ENCODE measurements at regions not wholly inside any gene's neighbourhood (a gene's known extent, or its start where the extent isn't known, plus 50 kb on each side); places are given as distances from the start of the nearest gene placed in this dataset.
"Not testable (repeated sequence)": the region's sequence is repeated elsewhere in the genome, so short reads cannot be mapped to it uniquely, and the experiment has no call there.

DNA sequence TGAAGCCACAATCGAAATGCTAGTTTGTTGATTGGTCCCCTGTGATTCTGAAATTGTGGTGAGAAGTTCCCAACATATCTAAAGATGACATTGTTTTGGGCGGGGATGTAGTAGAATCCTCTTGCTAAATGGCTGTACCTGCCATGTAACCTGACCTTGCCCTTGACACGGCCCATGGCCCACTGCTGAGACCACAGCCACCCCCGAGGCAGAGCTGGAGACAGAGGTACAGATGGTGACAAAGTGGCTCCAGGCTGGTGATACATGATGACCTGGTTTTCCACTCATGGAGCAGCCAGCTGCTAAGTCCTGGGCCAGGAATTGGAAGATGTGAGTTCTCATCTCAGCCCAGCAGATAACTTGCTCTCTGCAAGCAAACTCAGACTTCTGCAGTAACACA is 226.5 kb downstream of the FOXD2 start:
- ChIA-PET CTCF (interaction anchor here (2.4 kb wide), 1 partner anchor 12 kb away, joined by 8 read pairs; no protein-coding TSS in a partner anchor), POLR2A (no interaction called here)
- no peak for DNase-seq (ENCODE audit: extremely low spot score)
- TF ChIP-seq, protein P1, sequence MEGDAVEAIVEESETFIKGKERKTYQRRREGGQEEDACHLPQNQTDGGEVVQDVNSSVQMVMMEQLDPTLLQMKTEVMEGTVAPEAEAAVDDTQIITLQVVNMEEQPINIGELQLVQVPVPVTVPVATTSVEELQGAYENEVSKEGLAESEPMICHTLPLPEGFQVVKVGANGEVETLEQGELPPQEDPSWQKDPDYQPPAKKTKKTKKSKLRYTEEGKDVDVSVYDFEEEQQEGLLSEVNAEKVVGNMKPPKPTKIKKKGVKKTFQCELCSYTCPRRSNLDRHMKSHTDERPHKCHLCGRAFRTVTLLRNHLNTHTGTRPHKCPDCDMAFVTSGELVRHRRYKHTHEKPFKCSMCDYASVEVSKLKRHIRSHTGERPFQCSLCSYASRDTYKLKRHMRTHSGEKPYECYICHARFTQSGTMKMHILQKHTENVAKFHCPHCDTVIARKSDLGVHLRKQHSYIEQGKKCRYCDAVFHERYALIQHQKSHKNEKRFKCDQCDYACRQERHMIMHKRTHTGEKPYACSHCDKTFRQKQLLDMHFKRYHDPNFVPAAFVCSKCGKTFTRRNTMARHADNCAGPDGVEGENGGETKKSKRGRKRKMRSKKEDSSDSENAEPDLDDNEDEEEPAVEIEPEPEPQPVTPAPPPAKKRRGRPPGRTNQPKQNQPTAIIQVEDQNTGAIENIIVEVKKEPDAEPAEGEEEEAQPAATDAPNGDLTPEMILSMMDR (IDR thresholded peaks at IDR 0.05; ENCODE audit: control extremely low read depth, extremely low read depth, low read depth, missing control alignments): no peak

DNA sequence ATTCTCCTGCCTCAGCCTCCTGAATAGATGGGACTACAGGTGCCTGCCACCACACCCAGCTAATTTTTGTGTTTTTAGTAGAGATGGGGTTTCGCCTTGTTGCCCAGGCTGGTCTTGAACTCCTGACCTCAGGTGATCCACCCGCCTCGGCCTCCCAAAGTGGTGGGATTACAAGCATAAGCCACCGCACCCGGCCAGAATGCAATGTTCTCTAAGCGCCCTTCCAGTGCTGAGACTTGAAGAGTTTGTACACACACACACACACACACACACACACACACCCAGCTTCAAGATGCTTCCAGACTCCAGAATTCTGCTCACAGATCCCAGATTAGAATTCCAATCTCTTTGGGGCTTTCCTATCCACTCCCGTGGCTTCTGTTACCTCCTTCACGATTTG is 227.1 kb downstream of the FOXD2 start:
- POLR2A ChIA-PET; CTCF ChIA-PET; DNase-seq (ENCODE audit: extremely low spot score): not testable (repeated sequence)

DNA sequence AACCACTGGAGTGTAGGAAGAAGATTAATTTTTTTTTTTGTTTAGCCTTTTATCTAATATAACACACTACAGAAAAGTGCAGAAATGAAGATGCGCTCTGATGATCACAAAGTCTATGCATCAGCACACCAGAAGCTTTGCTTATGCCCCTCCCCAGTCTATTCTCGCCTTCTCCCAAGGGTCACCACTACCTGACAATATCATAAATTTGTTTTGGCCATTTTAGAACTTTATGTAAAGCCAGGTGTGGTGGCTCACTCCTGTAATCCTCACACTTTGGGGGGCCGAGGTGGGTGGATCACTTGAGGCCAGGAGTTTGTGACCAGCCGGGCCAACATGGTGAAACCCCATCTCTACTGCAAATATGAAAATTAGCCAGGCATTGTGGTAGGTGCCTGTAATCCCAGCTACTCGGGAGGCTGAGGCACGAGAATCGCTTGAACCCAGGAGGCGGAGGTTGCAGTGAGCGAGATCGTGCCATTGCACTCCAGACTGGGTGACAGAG is 231.3 kb downstream of the FOXD2 start:
- ChIA-PET CTCF (no interaction called here), POLR2A (no interaction called here)
- TF ChIP-seq, protein P1 (IDR thresholded peaks at IDR 0.05; ENCODE audit: control extremely low read depth, extremely low read depth, low read depth, missing control alignments): no peak
- DNase-seq (ENCODE audit: extremely low spot score): no peak

DNA sequence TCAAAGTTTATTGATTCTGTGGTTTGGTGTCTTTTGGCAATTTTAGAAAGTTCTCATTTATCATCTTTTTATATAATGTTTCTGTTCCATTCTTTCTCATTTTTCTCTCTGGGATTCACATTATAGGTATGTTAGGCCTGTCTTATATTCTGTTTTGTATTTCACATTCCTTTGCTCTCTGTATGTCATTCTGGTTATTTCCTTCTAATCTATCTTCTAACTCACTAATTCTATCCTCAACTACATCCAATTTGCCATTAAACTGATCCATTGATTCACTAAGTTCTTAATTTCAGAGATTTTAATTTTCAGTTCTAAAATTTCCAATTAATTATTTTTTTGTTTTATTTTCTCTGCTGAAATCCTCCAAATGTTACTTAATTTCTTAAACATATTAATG is 234.8 kb downstream of the FOXD2 start:
- CTCF ChIA-PET: no interaction called here
- no peak for DNase-seq (ENCODE audit: extremely low spot score)
- POLR2A ChIA-PET: no interaction called here
- TF ChIP-seq, protein P1 (IDR thresholded peaks at IDR 0.05; ENCODE audit: control extremely low read depth, extremely low read depth, low read depth, missing control alignments): no peak

DNA sequence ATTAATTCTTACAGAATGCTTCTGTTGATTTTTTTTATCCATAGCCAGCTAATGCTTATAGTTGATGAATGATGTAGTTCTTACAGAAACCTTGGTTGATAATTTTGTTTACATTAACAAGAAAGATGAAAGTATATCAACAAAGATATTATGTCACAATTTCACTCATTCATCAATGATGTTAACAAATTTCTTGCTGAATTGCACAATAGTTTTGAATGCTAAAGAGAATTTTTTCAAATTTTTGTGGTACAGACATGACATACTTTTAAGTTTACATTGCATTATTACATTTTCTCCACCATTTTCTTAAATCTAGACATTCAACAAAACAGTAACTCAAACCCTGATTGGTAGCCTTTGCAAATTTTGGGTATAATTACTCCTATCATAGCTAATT is 236.3 kb downstream of the FOXD2 start:
- ChIA-PET CTCF (no interaction called here), POLR2A (no interaction called here)
- TF ChIP-seq, protein P1 (IDR thresholded peaks at IDR 0.05; ENCODE audit: control extremely low read depth, extremely low read depth, low read depth, missing control alignments): no peak
- no peak for DNase-seq (ENCODE audit: extremely low spot score)

DNA sequence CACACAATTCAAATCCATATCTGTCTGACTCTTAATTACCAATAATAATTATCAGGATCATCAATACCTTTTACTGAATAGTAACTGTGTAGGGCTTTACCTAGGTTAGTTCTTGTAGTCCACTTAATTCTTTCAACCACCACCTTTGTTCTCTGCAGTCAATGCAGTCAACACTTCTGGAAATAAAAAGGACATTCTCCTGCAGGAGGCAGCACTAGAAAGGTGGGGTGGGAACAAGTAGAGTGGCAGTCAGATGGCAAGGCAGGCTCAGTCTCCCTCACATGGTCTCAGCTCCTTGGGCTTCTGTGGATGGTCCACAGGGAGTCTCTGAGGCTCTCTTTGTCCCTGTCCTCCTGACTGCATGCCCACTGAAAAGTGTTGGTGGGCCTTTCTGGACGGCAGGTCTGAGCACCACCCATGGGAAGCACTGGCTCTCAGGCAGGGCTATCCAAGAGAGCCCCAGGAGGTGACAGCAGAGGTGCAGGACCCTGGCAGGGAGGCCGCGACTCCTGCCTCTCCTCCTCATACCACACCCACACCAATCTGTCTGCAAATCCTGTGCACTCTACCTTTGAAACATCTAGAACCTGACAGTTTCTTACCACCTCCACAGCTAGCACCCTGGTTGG is 237.3 kb downstream of the FOXD2 start:
- no peak for DNase-seq (ENCODE audit: extremely low spot score)
- TF ChIP-seq, protein P1 (IDR thresholded peaks at IDR 0.05; ENCODE audit: control extremely low read depth, extremely low read depth, low read depth, missing control alignments): no peak
- CTCF ChIA-PET: interaction anchor here (0.9 kb wide), 1 partner anchor 51 kb away, joined by 3 read pairs; no protein-coding TSS in a partner anchor
- POLR2A ChIA-PET: no interaction called here

DNA sequence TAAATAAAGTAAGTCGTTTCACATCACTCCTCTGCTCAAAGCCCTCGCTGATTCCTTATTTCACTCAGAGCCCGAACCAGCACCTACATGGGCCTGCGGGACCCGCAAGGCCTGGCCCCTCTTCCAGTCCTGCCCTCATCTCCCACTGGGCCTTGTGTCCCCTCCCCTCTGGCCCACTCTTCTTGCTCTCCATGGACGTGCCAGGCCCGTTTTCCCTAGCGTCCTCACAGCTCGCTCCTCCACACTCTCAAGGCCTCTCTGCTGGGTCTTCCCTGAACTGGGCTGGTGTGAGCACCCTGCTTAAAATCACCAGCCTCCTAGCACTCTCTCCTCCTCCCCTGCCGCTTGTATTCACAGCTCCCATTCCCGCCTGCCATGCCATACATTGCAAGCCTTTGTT is 237.9 kb downstream of the FOXD2 start:
- POLR2A ChIA-PET: no interaction called here
- DNase-seq (ENCODE audit: extremely low spot score): no peak
- TF ChIP-seq, protein P1 (IDR thresholded peaks at IDR 0.05; ENCODE audit: control extremely low read depth, extremely low read depth, low read depth, missing control alignments): no peak
- CTCF ChIA-PET: interaction anchor here (0.7 to 0.9 kb wide), 2 partner anchors 12 to 50 kb away, joined by 3 read pairs; no protein-coding TSS in a partner anchor

All from GM10248 (cell line).